DMS153 treated with DMSO at 0.1 percent for 48 hours (cell line): ENCODE measurements at regions not wholly inside any gene's neighbourhood (a gene's known extent, or its start where the extent isn't known, plus 50 kb on each side); places are given as distances from the start of the nearest gene placed in this dataset.
"Not testable (repeated sequence)": the region's sequence is repeated elsewhere in the genome, so short reads cannot be mapped to it uniquely, and the experiment has no call there.

ENCODE experiments used
- DNase-seq: peaks from one replicate; lab custom pipeline; 2025; ENCODE audit not compliant: unreplicated experiment; lab: John Stamatoyannopoulos, UW

GRCh38 chr17:53635444-53635843 is 187.3 kb upstream of the KIF2B start:
- DNase-seq = no peak

- no peak for DNase-seq
Observed at GRCh38 chr17:53633856-53634255, 188.9 kb upstream of the KIF2B start.

GRCh38 chr17:53631486-53631885 is 191.2 kb upstream of the KIF2B start:
- no peak for DNase-seq

GRCh38 chr17:53630638-53631037 is 192.1 kb upstream of the KIF2B start:
- no peak for DNase-seq

GRCh38 chr17:53630115-53630514 is 192.6 kb upstream of the KIF2B start:
- DNase-seq = no peak

GRCh38 chr17:53629188-53629587 is 193.5 kb upstream of the KIF2B start:
- DNase-seq = no peak

GRCh38 chr17:53628011-53628410 is 194.7 kb upstream of the KIF2B start:
- no peak for DNase-seq

- DNase-seq = no peak
Observed at GRCh38 chr17:53627511-53627910, 195.2 kb upstream of the KIF2B start.

- no peak for DNase-seq
Observed at GRCh38 chr17:53626286-53626685, 196.4 kb upstream of the KIF2B start.

- DNase-seq = no peak
Observed at GRCh38 chr17:53619025-53619424, 203.7 kb upstream of the KIF2B start.

- not testable (repeated sequence) for DNase-seq
Observed at GRCh38 chr17:53608208-53608607, 214.5 kb upstream of the KIF2B start.

GRCh38 chr17:53607475-53607874 is 215.3 kb upstream of the KIF2B start:
- DNase-seq = no peak

- no peak for DNase-seq
Observed at GRCh38 chr17:53588317-53588716, 234.4 kb upstream of the KIF2B start.

GRCh38 chr17:53574038-53574437 is 248.7 kb upstream of the KIF2B start:
- DNase-seq = no peak

- DNase-seq = no peak
Observed at GRCh38 chr17:53571342-53571741, 251.4 kb upstream of the KIF2B start.

GRCh38 chr17:53570731-53571130 is 252.0 kb upstream of the KIF2B start:
- DNase-seq = no peak

GRCh38 chr17:53560953-53561352 is 261.8 kb upstream of the KIF2B start:
- no peak for DNase-seq

GRCh38 chr17:53548252-53548651 is 274.5 kb upstream of the KIF2B start:
- no peak for DNase-seq

- DNase-seq = no peak
Observed at GRCh38 chr17:53543472-53543871, 279.3 kb upstream of the KIF2B start.

GRCh38 chr17:53538129-53538617 is 284.6 kb upstream of the KIF2B start:
- DNase-seq = no peak

GRCh38 chr17:53527473-53527872 is 295.3 kb upstream of the KIF2B start:
- DNase-seq = no peak

- DNase-seq = no peak
Observed at GRCh38 chr17:53525590-53525989, 297.1 kb upstream of the KIF2B start.

GRCh38 chr17:53516636-53517035 is 306.1 kb upstream of the KIF2B start:
- no peak for DNase-seq

- DNase-seq = no peak
Observed at GRCh38 chr17:53499277-53499676, 323.4 kb upstream of the KIF2B start.
